ENCODE measurements at regions not wholly inside any gene's neighbourhood (a gene's known extent, or its start where the extent isn't known, plus 50 kb on each side); places are given as distances from the start of the nearest gene placed in this dataset.
"Not testable (repeated sequence)": the region's sequence is repeated elsewhere in the genome, so short reads cannot be mapped to it uniquely, and the experiment has no call there.

- DNase-seq (no peak), ATAC-seq (ENCODE audit: low FRiP score in 2 of 2) (no peak)
- H3K9me3 ChIP-seq: peaks cover 0 to 10% (median 5%) of the 10 kb centered on the region in 4 donors
- no peaks in the 10 kb centered on the region for H3K27me3 ChIP-seq
- H3K27ac ChIP-seq: no peak overlapping the region
- WGBS, 2 donors: 68 to 85% methylated on average over 3 of the region's 3 CpGs
- no peak for TF ChIP-seq CTCF (IDR thresholded peaks at IDR 0.05)
- TF ChIP-seq EP300 (IDR thresholded peaks at IDR 0.05): no peak
- H3K36me3 ChIP-seq: no peaks in the 10 kb centered on the region
- no peak overlapping the region for H3K4me3 ChIP-seq
- H3K4me1 ChIP-seq: no peaks in the 10 kb centered on the region
Observed at GRCh38 chr5:2534251-2534650, 217.2 kb downstream of the IRX2 start.

- H3K27ac ChIP-seq; DNase-seq; ATAC-seq (ENCODE audit: low FRiP score in 2 of 2); H3K4me1 ChIP-seq; H3K36me3 ChIP-seq; H3K4me3 ChIP-seq; H3K27me3 ChIP-seq: not testable (repeated sequence)
- WGBS, 2 donors: 91 to 92% methylated on average over 2 of the region's 2 CpGs
- peaks cover 0 to 10% (median 5%) of the 10 kb centered on the region in 4 donors for H3K9me3 ChIP-seq
Observed at GRCh38 chr5:2533848-2534247, 217.6 kb downstream of the IRX2 start.

- no peaks in the 10 kb centered on the region for H3K36me3 ChIP-seq
- no peak for ATAC-seq (ENCODE audit: low FRiP score in 2 of 2)
- no peak overlapping the region for H3K27ac ChIP-seq
- no peak overlapping the region for H3K4me3 ChIP-seq
- no peaks in the 10 kb centered on the region for H3K27me3 ChIP-seq
- TF ChIP-seq EP300 (IDR thresholded peaks at IDR 0.05) (no peak), CTCF (IDR thresholded peaks at IDR 0.05) (no peak), POLR2A (IDR thresholded peaks at IDR 0.05) (no peak), POLR2AphosphoS5 (IDR thresholded peaks at IDR 0.05) (no peak)
- DNase-seq: no peak
- peaks cover 0 to 10% (median 5%) of the 10 kb centered on the region in 4 donors for H3K9me3 ChIP-seq
- H3K4me1 ChIP-seq: no peaks in the 10 kb centered on the region
- 68 to 79% methylated on average over 4 to 5 of the region's 5 CpGs for WGBS, 2 donors
Observed at GRCh38 chr5:2532809-2533208, 218.7 kb downstream of the IRX2 start.

- H3K27ac ChIP-seq: no peak overlapping the region
- no peak for ATAC-seq (ENCODE audit: low FRiP score in 2 of 2)
- H3K27me3 ChIP-seq: no peaks in the 10 kb centered on the region
- H3K36me3 ChIP-seq: no peaks in the 10 kb centered on the region
- H3K9me3 ChIP-seq: peaks cover 0 to 10% (median 5%) of the 10 kb centered on the region in 4 donors
- no peak for DNase-seq
- H3K4me3 ChIP-seq: no peak overlapping the region
- no peaks in the 10 kb centered on the region for H3K4me1 ChIP-seq
- TF ChIP-seq POLR2AphosphoS5 (IDR thresholded peaks at IDR 0.05): no peak
- TF ChIP-seq CTCF (IDR thresholded peaks at IDR 0.05): no peak
- no peak for TF ChIP-seq EP300 (IDR thresholded peaks at IDR 0.05)
- TF ChIP-seq POLR2A (IDR thresholded peaks at IDR 0.05): no peak
- WGBS, 2 donors: 91 to 93% methylated on average over 2 of the region's 2 CpGs
Observed at GRCh38 chr5:2531318-2531717, 220.2 kb downstream of the IRX2 start.

- Histone ChIP-seq H3K27me3 (no peaks in the 10 kb centered on the region), H3K36me3 (no peaks in the 10 kb centered on the region), H3K4me1 (no peaks in the 10 kb centered on the region), H3K9me3 (peaks cover 0 to 10% (median 5%) of the 10 kb centered on the region in 4 donors), H3K4me3 (no peak overlapping the region), H3K27ac (no peak overlapping the region)
- ATAC-seq (ENCODE audit: low FRiP score in 2 of 2) (no peak), DNase-seq (no peak)
- 70 to 87% methylated on average over 11 to 12 of the region's 12 CpGs for WGBS, 2 donors
- no peak for TF ChIP-seq CTCF (IDR thresholded peaks at IDR 0.05)
- TF ChIP-seq POLR2A (IDR thresholded peaks at IDR 0.05): no peak
- no peak for TF ChIP-seq POLR2AphosphoS5 (IDR thresholded peaks at IDR 0.05)
- no peak for TF ChIP-seq EP300 (IDR thresholded peaks at IDR 0.05)
Observed at GRCh38 chr5:2530609-2531008, 220.9 kb downstream of the IRX2 start.
